GM12864 (cell line): ENCODE measurements at regions not wholly inside any gene's neighbourhood (a gene's known extent, or its start where the extent isn't known, plus 50 kb on each side); places are given as distances from the start of the nearest gene placed in this dataset.

Experiments used
- DNase-seq: peaks from one replicate; pipeline ENCODE4 v3.0.0-alpha.2; 2011; ENCODE audit warnings: low read depth
- H3K4me3 ChIP-seq: 2 replicates; pipeline ENCODE4 v1.5.1; 2011; ENCODE audit warnings: mild to moderate bottlenecking, low read depth, low read length, control low read depth
- TF ChIP-seq, protein P1 (sequence below): IDR thresholded peaks from 2 replicates; pipeline ENCODE4 v1.5.1; 2011; ENCODE audit warnings: low read depth, mild to moderate bottlenecking, moderate library complexity, low read length, control low read depth, inconsistent platforms; ENCODE audit errors: missing control alignments

DNA sequence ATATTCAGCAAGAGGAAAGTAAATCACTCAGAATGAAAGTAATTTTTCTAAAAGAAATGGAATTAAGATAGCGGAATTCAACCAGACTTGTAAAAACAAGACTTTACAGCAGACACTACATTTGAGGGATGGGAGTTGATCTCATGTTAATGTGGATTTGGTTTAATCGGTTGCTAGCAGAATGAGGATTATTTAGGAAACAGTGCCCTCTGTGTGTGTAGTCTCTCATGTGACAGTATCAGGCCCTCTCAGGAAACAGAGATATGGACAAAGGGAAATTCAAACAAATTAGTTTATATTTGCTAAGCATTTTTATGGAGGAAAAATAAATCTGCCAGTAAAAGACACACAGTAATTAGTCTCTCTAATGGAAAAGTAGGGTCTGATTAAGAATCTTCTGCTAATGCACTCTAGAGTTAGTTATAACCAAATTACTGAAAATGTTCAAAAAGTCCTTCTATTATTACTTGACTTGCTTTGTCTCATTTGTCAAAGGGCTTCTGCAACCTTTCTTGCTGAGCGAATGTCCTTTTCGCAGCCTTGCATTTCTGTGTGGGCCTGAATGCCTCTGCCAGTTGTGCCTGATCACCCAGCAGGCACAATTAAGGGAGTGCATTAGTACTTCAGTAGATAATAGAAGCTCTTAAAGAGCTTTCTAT, 1282.3 kb upstream of the TENM3 start:
- TF ChIP-seq, protein P1, sequence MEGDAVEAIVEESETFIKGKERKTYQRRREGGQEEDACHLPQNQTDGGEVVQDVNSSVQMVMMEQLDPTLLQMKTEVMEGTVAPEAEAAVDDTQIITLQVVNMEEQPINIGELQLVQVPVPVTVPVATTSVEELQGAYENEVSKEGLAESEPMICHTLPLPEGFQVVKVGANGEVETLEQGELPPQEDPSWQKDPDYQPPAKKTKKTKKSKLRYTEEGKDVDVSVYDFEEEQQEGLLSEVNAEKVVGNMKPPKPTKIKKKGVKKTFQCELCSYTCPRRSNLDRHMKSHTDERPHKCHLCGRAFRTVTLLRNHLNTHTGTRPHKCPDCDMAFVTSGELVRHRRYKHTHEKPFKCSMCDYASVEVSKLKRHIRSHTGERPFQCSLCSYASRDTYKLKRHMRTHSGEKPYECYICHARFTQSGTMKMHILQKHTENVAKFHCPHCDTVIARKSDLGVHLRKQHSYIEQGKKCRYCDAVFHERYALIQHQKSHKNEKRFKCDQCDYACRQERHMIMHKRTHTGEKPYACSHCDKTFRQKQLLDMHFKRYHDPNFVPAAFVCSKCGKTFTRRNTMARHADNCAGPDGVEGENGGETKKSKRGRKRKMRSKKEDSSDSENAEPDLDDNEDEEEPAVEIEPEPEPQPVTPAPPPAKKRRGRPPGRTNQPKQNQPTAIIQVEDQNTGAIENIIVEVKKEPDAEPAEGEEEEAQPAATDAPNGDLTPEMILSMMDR, result no peak
- no peak for DNase-seq
- no peak overlapping the region for H3K4me3 ChIP-seq

DNA sequence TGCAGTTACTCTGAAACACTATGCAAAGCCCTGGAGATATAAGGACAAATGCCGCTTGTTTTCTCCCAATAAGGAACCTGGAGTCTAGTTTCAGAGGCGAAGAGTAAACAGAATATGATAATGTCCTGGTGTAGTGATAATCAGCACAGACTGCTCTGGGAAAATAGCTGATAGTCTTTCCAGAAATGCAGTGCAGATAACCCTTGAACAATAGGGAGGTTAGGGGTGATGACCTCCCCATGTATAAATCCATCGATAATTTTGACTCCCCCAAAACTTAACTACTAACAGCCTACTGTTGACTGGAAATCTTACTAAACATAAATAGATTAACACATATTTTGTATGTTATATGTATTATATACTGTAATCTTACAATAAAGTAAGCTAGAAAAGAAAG, 1280.9 kb upstream of the TENM3 start:
- DNase-seq, result no peak
- TF ChIP-seq, protein P1, result no peak
- H3K4me3 ChIP-seq, result no peak overlapping the region

DNA sequence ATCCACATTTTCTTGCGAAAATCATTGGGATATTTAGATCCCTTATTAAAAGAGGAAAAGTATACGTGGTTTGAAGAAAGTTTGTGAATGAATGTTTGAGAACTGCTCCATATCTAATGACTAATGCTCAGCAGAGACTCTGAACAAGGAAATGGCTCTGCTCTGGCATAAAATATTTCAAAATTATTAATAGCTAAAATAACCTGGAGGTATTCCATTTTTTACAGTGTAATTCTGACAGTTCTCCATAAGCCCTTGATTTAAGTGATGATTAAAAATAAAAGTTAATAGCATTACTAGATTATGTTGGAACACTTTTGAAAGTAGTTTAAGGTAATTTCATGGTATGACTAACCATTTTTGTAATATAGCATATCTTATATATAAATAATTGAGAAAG, 1276.9 kb upstream of the TENM3 start:
- no peak overlapping the region for H3K4me3 ChIP-seq
- no peak for DNase-seq
- TF ChIP-seq, protein P1, result no peak

DNA sequence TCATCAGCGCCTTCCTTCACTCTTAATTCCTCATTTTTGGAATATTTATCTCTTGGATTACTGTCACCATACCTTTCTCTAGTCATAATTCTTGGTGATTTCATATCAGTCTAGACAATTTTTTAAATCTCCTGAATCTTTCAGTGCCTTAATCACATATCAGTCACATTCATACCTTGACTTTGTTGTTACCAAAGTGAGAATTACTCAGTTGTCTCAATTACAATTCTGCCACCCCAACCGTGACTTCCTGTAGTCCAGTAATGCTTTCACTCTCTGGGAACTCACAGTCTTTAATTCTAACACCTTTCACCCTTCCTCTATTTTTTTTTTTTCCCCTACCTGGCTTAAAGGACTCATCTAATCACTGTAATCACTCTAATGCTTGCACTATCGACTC, 1275.3 kb upstream of the TENM3 start:
- H3K4me3 ChIP-seq, result no peak overlapping the region
- no peak for DNase-seq
- TF ChIP-seq, protein P1, result no peak

DNA sequence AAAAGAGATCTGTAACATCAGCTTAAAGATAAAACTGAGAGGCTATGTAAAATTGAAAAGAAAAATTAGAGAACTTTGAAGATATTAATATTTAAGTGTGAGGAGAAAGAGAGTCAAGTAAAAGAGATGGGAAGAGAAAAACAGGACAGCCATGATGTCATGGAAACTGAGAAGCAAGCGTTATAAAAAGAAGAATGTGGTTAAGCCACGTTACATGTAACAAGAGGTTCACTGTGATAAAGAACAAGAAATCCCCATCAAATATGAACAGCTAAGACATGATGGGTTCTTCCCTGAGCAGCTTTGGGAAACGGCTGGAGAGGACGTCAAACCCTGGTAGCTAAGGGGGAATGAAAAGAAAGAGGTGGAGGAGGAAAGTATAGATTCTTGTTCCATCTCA, 1269.3 kb upstream of the TENM3 start:
- TF ChIP-seq, protein P1, result no peak
- no peak overlapping the region for H3K4me3 ChIP-seq
- DNase-seq, result no peak

DNA sequence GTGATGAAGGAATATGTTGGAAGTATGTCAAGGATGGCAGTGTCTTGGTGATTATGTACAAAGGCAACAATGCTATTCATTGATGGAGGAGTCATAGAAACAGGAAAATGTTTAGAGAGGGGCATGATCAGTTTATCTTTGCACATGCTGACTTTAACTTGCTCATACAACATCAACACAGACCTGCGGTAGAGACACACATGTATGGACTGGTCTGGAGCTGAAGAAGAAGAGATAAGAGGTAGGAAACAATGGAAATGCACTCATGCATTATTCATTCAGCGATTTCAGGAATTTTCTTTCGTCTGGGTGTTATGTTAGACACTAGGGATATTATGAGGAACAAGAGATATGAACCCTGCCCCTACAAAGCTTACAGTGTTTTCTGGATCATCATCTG, 1252.3 kb upstream of the TENM3 start:
- TF ChIP-seq, protein P1, result no peak
- no peak overlapping the region for H3K4me3 ChIP-seq
- DNase-seq, result no peak

DNA sequence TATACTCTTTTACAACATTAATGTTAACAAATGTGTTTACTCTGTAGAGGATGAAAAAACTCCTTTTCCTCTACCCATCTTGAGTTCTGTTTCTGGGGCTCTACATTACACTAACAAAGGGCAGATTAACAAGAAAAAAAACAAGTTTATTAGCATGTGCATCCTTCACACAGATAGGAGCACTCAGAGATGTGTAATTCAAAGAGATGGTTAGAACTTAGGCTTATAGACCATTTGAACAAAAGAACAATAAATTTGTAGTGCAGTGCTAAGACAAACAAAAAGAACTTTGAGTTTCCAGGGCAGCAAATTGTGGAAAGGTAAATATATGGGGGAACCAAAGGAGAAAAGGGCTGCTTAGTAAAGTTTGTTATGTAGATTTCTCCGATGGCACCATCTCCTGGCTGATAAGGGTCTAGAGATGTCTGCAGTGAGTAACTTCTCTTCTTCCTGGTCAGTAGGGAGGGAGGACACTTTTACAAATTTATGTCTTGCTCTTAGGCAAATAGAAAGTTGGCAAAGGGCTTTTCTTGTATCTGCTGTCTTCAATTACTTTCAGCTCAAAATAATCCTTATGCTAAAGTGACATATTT, 1249.9 kb upstream of the TENM3 start:
- no peak for DNase-seq
- no peak overlapping the region for H3K4me3 ChIP-seq
- TF ChIP-seq, protein P1, result no peak
